Endothelial cell (in vitro differentiated cells): ENCODE measurements at regions not wholly inside any gene's neighbourhood (a gene's known extent, or its start where the extent isn't known, plus 50 kb on each side); places are given as distances from the start of the nearest gene placed in this dataset.
A peak's percentile ranks its signal among the peaks of the same experiment; 100 is the strongest.

Experiments used
- DNase-seq: peaks from one replicate; pipeline ENCODE4 v3.0.0; 2021; ENCODE audit warnings: low spot score
- H3K27ac Mint-ChIP-seq: one replicate; pipeline ENCODE4 v1.8.0; 2021; ENCODE audit warnings: mixed read lengths, inconsistent platforms; ENCODE audit not compliant: unreplicated experiment
- H3K27me3 Mint-ChIP-seq: one replicate; pipeline ENCODE4 v1.8.0; 2021; ENCODE audit warnings: mild to moderate bottlenecking, moderate library complexity, mixed read lengths, inconsistent platforms; ENCODE audit not compliant: unreplicated experiment
- H3K36me3 Mint-ChIP-seq: one replicate; pipeline ENCODE4 v1.8.0; 2021; ENCODE audit warnings: mild to moderate bottlenecking, low read depth, mixed read lengths, inconsistent platforms; ENCODE audit not compliant: unreplicated experiment
- H3K4me1 Mint-ChIP-seq: one replicate; pipeline ENCODE4 v1.8.0; 2021; ENCODE audit warnings: mild to moderate bottlenecking, mixed read lengths, inconsistent platforms; ENCODE audit not compliant: unreplicated experiment
- H3K4me3 Mint-ChIP-seq: one replicate; pipeline ENCODE4 v1.8.0; 2021; ENCODE audit warnings: mild to moderate bottlenecking, mixed read lengths, inconsistent platforms; ENCODE audit not compliant: unreplicated experiment
- H3K9me3 Mint-ChIP-seq: one replicate; pipeline ENCODE4 v1.8.0; 2021; ENCODE audit warnings: mixed read lengths, inconsistent platforms; ENCODE audit not compliant: unreplicated experiment
- TF ChIP-seq, protein P1 (sequence below): fragments of 200-600 bp; sonication (generic); IDR thresholded peaks from one replicate; pipeline ENCODE4 v1.5.0; 2021; ENCODE audit warnings: antibody characterized with exemption; ENCODE audit not compliant: unreplicated experiment

DNA sequence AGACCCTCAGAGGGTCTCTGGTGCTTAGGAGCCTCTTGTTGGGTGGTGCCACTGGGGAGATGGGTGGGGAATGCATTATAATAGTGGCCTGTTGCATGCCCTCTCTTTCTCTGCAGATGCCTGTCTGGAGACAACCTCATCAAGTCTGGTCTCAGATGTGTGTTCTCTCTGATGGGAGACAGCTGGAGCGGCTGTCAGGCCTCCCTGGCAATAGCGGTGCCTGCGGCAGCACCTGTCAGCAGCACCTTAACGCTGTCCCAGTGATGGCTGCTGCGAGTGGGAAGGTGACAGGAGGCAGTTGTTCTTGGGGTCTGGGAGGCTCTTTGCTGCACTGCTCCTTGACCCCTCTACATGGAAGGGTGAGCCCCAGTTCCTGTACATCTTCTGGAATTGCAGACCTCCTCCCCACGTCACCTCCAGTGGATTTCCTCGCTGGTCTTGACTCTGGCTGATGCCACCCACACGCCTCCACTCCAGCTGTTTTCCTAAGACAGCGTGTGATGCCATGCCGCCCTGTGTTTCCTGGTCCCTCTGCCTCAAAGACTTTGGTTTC lies 63.3 kb upstream of the BLCAP start:
- Mint-ChIP-seq H3K4me1 (peaks cover 12% of the 10 kb centered on the region), H3K4me3 (no peak overlapping the region), H3K9me3 (no peaks in the 10 kb centered on the region), H3K27me3 (peaks cover 6% of the 10 kb centered on the region), H3K36me3 (no peaks in the 10 kb centered on the region), H3K27ac (peak overlapping the region; percentile 53)
- DNase-seq, result no peak
- TF ChIP-seq, protein P1, sequence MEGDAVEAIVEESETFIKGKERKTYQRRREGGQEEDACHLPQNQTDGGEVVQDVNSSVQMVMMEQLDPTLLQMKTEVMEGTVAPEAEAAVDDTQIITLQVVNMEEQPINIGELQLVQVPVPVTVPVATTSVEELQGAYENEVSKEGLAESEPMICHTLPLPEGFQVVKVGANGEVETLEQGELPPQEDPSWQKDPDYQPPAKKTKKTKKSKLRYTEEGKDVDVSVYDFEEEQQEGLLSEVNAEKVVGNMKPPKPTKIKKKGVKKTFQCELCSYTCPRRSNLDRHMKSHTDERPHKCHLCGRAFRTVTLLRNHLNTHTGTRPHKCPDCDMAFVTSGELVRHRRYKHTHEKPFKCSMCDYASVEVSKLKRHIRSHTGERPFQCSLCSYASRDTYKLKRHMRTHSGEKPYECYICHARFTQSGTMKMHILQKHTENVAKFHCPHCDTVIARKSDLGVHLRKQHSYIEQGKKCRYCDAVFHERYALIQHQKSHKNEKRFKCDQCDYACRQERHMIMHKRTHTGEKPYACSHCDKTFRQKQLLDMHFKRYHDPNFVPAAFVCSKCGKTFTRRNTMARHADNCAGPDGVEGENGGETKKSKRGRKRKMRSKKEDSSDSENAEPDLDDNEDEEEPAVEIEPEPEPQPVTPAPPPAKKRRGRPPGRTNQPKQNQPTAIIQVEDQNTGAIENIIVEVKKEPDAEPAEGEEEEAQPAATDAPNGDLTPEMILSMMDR, result no peak

DNA sequence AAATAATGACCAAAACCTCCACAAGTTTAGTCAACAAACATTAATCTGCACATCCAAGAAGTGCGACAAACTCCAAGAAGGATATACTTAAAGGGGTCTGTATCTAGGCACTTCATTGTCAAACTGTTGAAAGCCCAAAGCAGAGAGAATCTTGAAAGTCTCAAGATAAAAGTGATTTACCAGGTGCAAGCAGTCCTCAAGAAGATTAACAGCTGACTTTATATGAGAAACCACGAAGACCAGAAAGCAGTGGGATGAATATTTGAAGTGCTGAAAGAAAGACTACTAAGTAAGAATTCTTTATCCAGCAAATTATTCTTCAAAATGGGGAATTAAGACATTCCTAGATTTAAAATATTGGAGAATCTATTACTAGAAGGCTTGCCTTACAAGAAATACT lies 58.4 kb upstream of the BLCAP start:
- H3K4me1 Mint-ChIP-seq, result peaks cover 6% of the 10 kb centered on the region
- H3K27me3 Mint-ChIP-seq, result peaks cover 3% of the 10 kb centered on the region
- TF ChIP-seq, protein P1, result no peak
- no peaks in the 10 kb centered on the region for H3K9me3 Mint-ChIP-seq
- no peak overlapping the region for H3K27ac Mint-ChIP-seq
- H3K36me3 Mint-ChIP-seq, result no peaks in the 10 kb centered on the region
- no peak overlapping the region for H3K4me3 Mint-ChIP-seq
- DNase-seq, result no peak

DNA sequence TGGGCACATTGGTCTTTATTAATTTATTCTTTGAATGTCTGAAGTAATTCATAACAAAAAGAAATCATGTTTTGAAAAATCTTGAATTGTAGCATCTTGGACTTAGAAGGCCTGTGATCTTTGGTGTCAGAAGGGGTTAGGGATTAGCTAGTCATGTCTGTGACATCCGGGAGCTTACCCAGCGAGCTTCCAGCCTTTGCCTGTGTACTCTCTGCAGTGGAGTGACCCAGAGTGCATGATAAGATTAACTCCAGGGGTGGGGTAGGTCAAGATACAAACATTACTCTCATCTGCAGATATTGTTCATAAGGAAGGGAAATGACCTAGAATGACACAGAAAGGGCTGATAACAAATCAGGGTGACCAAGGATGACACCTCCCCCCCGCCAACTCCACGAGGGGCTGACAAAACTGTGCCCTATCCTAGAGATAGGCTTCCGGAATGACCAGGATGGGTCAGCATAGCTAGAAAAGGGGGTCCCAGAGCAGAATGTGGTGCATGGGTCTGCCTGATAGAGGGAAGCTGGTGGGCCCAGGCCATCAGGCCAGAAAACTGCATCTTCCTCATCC lies 56.6 kb upstream of the BLCAP start:
- no peak overlapping the region for H3K27ac Mint-ChIP-seq
- no peaks in the 10 kb centered on the region for H3K36me3 Mint-ChIP-seq
- TF ChIP-seq, protein P1, result no peak
- no peaks in the 10 kb centered on the region for H3K9me3 Mint-ChIP-seq
- DNase-seq, result no peak
- H3K27me3 Mint-ChIP-seq, result peaks cover 7% of the 10 kb centered on the region
- no peaks in the 10 kb centered on the region for H3K4me1 Mint-ChIP-seq
- H3K4me3 Mint-ChIP-seq, result no peak overlapping the region

DNA sequence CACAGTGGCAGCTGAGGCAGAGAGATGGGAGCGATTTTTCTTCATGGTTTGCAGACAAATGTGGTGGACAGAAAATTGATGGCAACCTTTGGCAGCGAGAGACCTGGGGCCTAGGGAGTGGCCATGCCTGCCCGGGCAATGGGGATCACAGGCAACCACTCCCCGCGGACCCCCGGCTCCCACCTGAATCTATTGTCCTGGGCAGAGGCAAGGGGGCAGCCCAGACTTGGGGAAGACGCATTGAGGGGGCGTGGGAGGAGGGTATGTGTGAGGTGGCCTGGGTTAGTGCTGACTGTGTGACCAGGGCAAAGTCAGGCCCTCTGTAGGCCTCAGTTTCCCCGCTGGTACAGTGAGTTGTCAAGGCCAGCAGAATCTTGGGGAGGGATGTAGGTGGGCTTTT lies 53.6 kb upstream of the BLCAP start:
- DNase-seq, result no peak
- no peak overlapping the region for H3K4me3 Mint-ChIP-seq
- H3K27me3 Mint-ChIP-seq, result peaks cover 11% of the 10 kb centered on the region
- H3K9me3 Mint-ChIP-seq, result no peaks in the 10 kb centered on the region
- H3K27ac Mint-ChIP-seq, result no peak overlapping the region
- H3K4me1 Mint-ChIP-seq, result peaks cover 11% of the 10 kb centered on the region
- TF ChIP-seq, protein P1, result no peak
- H3K36me3 Mint-ChIP-seq, result no peaks in the 10 kb centered on the region

DNA sequence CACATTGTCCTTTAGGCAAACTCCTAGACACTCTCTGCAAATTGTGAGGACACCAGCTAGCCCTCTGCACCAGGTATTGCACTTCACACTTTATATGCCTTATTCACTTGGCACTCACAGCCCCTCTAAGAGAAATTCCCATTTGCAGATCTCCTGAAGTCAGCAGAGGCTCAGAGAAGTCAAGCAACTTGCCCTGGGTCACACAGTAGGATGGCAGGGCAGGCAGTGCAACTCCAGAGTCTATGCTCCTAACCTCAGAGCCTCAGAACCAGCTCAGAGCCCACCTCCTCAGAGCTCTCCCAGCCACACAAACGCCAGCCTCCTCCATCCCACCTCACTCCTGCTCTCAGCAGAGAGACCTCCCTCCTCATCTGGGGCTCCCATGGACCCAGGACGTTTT lies 52.4 kb upstream of the BLCAP start:
- DNase-seq, result no peak
- H3K27ac Mint-ChIP-seq, result no peak overlapping the region
- H3K36me3 Mint-ChIP-seq, result no peaks in the 10 kb centered on the region
- TF ChIP-seq, protein P1, result no peak
- H3K9me3 Mint-ChIP-seq, result no peaks in the 10 kb centered on the region
- peaks cover 11% of the 10 kb centered on the region for H3K27me3 Mint-ChIP-seq
- no peak overlapping the region for H3K4me3 Mint-ChIP-seq
- peaks cover 14% of the 10 kb centered on the region for H3K4me1 Mint-ChIP-seq
